ENCODE measurements at regions not wholly inside any gene's neighbourhood (a gene's known extent, or its start where the extent isn't known, plus 50 kb on each side); places are given as distances from the start of the nearest gene placed in this dataset.
"Not testable (repeated sequence)": the region's sequence is repeated elsewhere in the genome, so short reads cannot be mapped to it uniquely, and the experiment has no call there.

GRCh38 chr13:22893204-22893603, 287.6 kb upstream of the SGCG start:
- ChIA-PET CTCF (no interaction called here), POLR2A (no interaction called here)
- no peak for TF ChIP-seq CTCF (IDR thresholded peaks at IDR 0.05; ENCODE audit: insufficient read depth, low read depth, low read length)
- no peak for DNase-seq (ENCODE audit: low read depth)
- no peaks in the 10 kb centered on the region for H3K27me3 ChIP-seq (ENCODE audit: control insufficient read depth, insufficient read depth, low read length)
- no peaks in the 10 kb centered on the region for H3K36me3 ChIP-seq (ENCODE audit: control insufficient read depth, insufficient read depth, low read length)
- H3K4me3 ChIP-seq (ENCODE audit: low read depth, low read length): no peak overlapping the region

- Histone ChIP-seq H3K36me3 (ENCODE audit: control insufficient read depth, insufficient read depth, low read length) (no peaks in the 10 kb centered on the region), H3K4me3 (ENCODE audit: low read depth, low read length) (no peak overlapping the region), H3K27me3 (ENCODE audit: control insufficient read depth, insufficient read depth, low read length) (no peaks in the 10 kb centered on the region)
- ChIA-PET POLR2A (no interaction called here), CTCF (no interaction called here)
- no peak for TF ChIP-seq CTCF (IDR thresholded peaks at IDR 0.05; ENCODE audit: insufficient read depth, low read depth, low read length)
- DNase-seq (ENCODE audit: low read depth): no peak
Observed at GRCh38 chr13:22893777-22894176, 287.0 kb upstream of the SGCG start.

GRCh38 chr13:22897571-22898314, 283.0 kb upstream of the SGCG start:
- ChIA-PET POLR2A (no interaction called here), CTCF (no interaction called here)
- Histone ChIP-seq H3K36me3 (ENCODE audit: control insufficient read depth, insufficient read depth, low read length) (no peaks in the 10 kb centered on the region), H3K4me3 (ENCODE audit: low read depth, low read length) (no peak overlapping the region), H3K27me3 (ENCODE audit: control insufficient read depth, insufficient read depth, low read length) (no peaks in the 10 kb centered on the region)
- DNase-seq (ENCODE audit: low read depth): no peak
- no peak for TF ChIP-seq CTCF (IDR thresholded peaks at IDR 0.05; ENCODE audit: insufficient read depth, low read depth, low read length)

GRCh38 chr13:22900416-22900951, 280.3 kb upstream of the SGCG start:
- H3K36me3 ChIP-seq (ENCODE audit: control insufficient read depth, insufficient read depth, low read length); H3K4me3 ChIP-seq (ENCODE audit: low read depth, low read length); H3K27me3 ChIP-seq (ENCODE audit: control insufficient read depth, insufficient read depth, low read length); POLR2A ChIA-PET; DNase-seq (ENCODE audit: low read depth); CTCF ChIA-PET: not testable (repeated sequence)

GRCh38 chr13:22903301-22903700, 277.5 kb upstream of the SGCG start:
- Histone ChIP-seq H3K36me3 (ENCODE audit: control insufficient read depth, insufficient read depth, low read length) (no peaks in the 10 kb centered on the region), H3K4me3 (ENCODE audit: low read depth, low read length) (no peak overlapping the region), H3K27me3 (ENCODE audit: control insufficient read depth, insufficient read depth, low read length) (no peaks in the 10 kb centered on the region)
- TF ChIP-seq CTCF (IDR thresholded peaks at IDR 0.05; ENCODE audit: insufficient read depth, low read depth, low read length): no peak
- CTCF ChIA-PET: no interaction called here
- DNase-seq (ENCODE audit: low read depth): no peak
- POLR2A ChIA-PET: no interaction called here

GRCh38 chr13:22903925-22904324, 276.9 kb upstream of the SGCG start:
- no peak for DNase-seq (ENCODE audit: low read depth)
- Histone ChIP-seq H3K36me3 (ENCODE audit: control insufficient read depth, insufficient read depth, low read length) (no peaks in the 10 kb centered on the region), H3K27me3 (ENCODE audit: control insufficient read depth, insufficient read depth, low read length) (no peaks in the 10 kb centered on the region), H3K4me3 (ENCODE audit: low read depth, low read length) (no peak overlapping the region)
- CTCF ChIA-PET: interaction anchor here (0.7 kb wide), 1 partner anchor 271 kb away, joined by 3 read pairs; no protein-coding TSS in a partner anchor
- no peak for TF ChIP-seq CTCF (IDR thresholded peaks at IDR 0.05; ENCODE audit: insufficient read depth, low read depth, low read length)
- POLR2A ChIA-PET: no interaction called here

All from BJ (cell line).